ENCODE measurements at regions not wholly inside any gene's neighbourhood (a gene's known extent, or its start where the extent isn't known, plus 50 kb on each side); places are given as distances from the start of the nearest gene placed in this dataset.

DNA sequence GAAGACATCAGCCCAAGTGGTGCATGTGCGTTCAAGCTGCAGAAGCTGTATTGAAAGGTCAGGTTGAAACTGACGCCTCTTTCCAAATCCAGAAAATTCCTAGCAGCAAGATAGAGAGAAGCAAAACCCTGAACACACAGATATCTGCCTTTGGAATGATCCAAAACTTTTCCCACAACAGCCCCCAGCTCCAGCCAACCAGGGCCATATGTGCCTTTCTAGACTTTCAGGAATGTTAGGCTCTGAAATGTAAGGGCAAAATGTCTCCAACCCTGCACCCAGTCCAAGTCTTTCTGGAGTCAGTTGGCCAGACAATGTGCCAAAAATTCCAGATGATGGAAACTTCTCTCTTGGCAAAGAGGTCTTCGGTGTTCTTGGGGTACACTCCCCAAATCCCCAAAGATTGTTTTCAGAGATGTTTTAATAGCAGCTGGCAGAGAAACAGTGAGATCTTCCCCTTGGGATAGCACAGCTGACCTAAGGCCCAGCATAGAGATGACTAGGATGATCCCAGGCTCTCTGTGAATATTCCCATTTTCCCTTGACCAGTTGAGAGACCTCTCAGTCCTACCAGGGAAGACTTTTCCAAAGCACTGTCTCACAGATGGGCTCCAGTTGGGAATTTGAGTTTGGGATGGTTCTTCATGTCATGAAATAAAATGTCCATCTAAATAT lies 440.4 kb upstream of the CD180 start:
- TF ChIP-seq, protein P1, sequence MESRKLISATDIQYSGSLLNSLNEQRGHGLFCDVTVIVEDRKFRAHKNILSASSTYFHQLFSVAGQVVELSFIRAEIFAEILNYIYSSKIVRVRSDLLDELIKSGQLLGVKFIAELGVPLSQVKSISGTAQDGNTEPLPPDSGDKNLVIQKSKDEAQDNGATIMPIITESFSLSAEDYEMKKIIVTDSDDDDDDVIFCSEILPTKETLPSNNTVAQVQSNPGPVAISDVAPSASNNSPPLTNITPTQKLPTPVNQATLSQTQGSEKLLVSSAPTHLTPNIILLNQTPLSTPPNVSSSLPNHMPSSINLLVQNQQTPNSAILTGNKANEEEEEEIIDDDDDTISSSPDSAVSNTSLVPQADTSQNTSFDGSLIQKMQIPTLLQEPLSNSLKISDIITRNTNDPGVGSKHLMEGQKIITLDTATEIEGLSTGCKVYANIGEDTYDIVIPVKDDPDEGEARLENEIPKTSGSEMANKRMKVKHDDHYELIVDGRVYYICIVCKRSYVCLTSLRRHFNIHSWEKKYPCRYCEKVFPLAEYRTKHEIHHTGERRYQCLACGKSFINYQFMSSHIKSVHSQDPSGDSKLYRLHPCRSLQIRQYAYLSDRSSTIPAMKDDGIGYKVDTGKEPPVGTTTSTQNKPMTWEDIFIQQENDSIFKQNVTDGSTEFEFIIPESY (IDR thresholded peaks at IDR 0.05): no peak
- TF ChIP-seq TCF12 (IDR thresholded peaks at IDR 0.05; ENCODE audit: low read depth, low read length) (no peak), POLR2A (IDR thresholded peaks at IDR 0.05; ENCODE audit: low read depth, low read length) (no peak), TCF7 (IDR thresholded peaks at IDR 0.05; ENCODE audit: borderline replicate concordance) (no peak), SMAD1 (IDR thresholded peaks at IDR 0.05; ENCODE audit: low read depth, partially characterized antibody) (no peak), FOXM1 (IDR thresholded peaks at IDR 0.05; ENCODE audit: low read depth, low read length) (no peak)
